ENCODE measurements at regions not wholly inside any gene's neighbourhood (a gene's known extent, or its start where the extent isn't known, plus 50 kb on each side); places are given as distances from the start of the nearest gene placed in this dataset.
"Not testable (repeated sequence)": the region's sequence is repeated elsewhere in the genome, so short reads cannot be mapped to it uniquely, and the experiment has no call there.

DNA sequence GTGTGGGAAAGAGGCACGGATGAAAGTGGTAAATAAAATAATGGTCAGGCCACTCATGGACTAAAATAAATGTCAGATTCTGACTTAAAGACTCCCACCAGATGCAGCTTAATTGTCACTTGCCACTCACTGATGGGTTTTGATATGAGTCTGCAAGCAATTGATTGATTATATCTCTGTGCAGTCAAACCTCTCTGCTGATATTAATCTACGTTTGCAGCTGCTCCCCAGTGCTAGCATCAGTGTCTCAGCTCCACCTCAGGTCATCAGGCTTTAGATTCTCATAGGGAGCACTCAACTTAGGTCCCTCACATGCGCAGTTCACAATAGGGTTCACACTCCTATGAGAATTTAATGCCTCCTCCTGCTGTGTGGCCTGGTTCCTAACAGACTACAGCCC lies 195.3 kb downstream of the B3GLCT start:
- FAIRE-seq = no peak

DNA sequence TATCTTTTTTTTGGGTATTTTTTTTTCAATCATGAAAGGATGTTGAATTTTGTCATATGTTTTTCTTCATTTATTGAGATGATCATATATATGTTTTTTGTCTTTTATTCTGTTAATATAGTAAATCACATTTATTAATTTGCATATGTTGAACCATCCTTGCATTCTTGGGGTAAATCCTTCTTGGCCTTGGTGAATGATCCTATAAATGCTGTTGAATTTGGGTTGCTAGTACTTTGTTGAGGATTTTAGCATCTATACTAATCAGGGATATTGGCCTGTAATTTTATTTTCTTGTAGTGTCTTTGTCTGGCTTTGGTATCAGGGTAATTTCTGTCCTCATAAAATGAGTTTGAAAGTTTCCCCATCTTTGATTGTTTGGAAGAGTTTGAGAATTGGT lies 199.9 kb downstream of the B3GLCT start:
- no peak for FAIRE-seq
- H3K4me2 ChIP-seq (ENCODE audit: control insufficient read depth, extremely low read depth, insufficient read depth, low read depth, low read length) = no peak overlapping the region
- H3K4me3 ChIP-seq (ENCODE audit: control insufficient read depth in 2 of 3, extremely low read depth in 1 of 3, insufficient read depth in 2 of 3, low read depth in 1 of 3, low read length in 3 of 3) = no peak overlapping the region
- no peaks in the 10 kb centered on the region for H3K9me1 ChIP-seq (ENCODE audit: control insufficient read depth, extremely low read depth, insufficient read depth, low read length)
- no peaks in the 10 kb centered on the region for H3K79me2 ChIP-seq (ENCODE audit: control insufficient read depth, insufficient read depth, low read length)
- no peaks in the 10 kb centered on the region for H3K4me1 ChIP-seq (ENCODE audit: control insufficient read depth, extremely low read depth, insufficient read depth, low read length)
- no peak overlapping the region for H3K27ac ChIP-seq (ENCODE audit: control insufficient read depth, insufficient read depth, low read length)
- dilution Hi-C loops (cut with MboI; ENCODE audit: extremely low pct_ligation_motif_present, low sequenced_read_pairs) = loop anchor here (25.0 kb wide), 1 partner anchor 162 kb away; no protein-coding TSS in a partner anchor
- no peak overlapping the region for H2AFZ ChIP-seq (ENCODE audit: control insufficient read depth, low read length)
- no peaks in the 10 kb centered on the region for H4K20me1 ChIP-seq (ENCODE audit: control insufficient read depth, extremely low read depth, insufficient read depth, low read length)
- DNase-seq (ENCODE audit: low read depth, low spot score) = no peak
- H3K27me3 ChIP-seq (ENCODE audit: control insufficient read depth, extremely low read depth, insufficient read depth, low read length) = no peaks in the 10 kb centered on the region
- no peaks in the 10 kb centered on the region for H3K9me3 ChIP-seq (ENCODE audit: control insufficient read depth, low read depth, low read length)
- H3K36me3 ChIP-seq (ENCODE audit: control insufficient read depth in 2 of 2, extremely low read depth in 1 of 2, insufficient read depth in 2 of 2, low read length in 2 of 2) = no peaks in the 10 kb centered on the region
- no peak for TF ChIP-seq EZH2 (IDR thresholded peaks at IDR 0.05; ENCODE audit: low read length)
- TF ChIP-seq, protein P1, sequence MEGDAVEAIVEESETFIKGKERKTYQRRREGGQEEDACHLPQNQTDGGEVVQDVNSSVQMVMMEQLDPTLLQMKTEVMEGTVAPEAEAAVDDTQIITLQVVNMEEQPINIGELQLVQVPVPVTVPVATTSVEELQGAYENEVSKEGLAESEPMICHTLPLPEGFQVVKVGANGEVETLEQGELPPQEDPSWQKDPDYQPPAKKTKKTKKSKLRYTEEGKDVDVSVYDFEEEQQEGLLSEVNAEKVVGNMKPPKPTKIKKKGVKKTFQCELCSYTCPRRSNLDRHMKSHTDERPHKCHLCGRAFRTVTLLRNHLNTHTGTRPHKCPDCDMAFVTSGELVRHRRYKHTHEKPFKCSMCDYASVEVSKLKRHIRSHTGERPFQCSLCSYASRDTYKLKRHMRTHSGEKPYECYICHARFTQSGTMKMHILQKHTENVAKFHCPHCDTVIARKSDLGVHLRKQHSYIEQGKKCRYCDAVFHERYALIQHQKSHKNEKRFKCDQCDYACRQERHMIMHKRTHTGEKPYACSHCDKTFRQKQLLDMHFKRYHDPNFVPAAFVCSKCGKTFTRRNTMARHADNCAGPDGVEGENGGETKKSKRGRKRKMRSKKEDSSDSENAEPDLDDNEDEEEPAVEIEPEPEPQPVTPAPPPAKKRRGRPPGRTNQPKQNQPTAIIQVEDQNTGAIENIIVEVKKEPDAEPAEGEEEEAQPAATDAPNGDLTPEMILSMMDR (optimal IDR thresholded peaks at IDR 0.05 in 1 of 3, IDR thresholded peaks at IDR 0.05 in 1 of 3, conservative IDR thresholded peaks at IDR 0.05 in 1 of 3; ENCODE audit: extremely low read depth in 1 of 3, insufficient read depth in 2 of 3, low read length in 3 of 3) = no peak
- no peak overlapping the region for H3K9ac ChIP-seq (ENCODE audit: control insufficient read depth, extremely low read depth, insufficient read depth, low read length)

More for the DNA sequence above, 195.3 kb downstream of the B3GLCT start:
- H3K4me2 ChIP-seq (ENCODE audit: control insufficient read depth, extremely low read depth, insufficient read depth, low read depth, low read length) = no peak overlapping the region
- no peaks in the 10 kb centered on the region for H3K9me3 ChIP-seq (ENCODE audit: control insufficient read depth, low read depth, low read length)
- H2AFZ ChIP-seq (ENCODE audit: control insufficient read depth, low read length) = no peak overlapping the region
- no peaks in the 10 kb centered on the region for H3K4me1 ChIP-seq (ENCODE audit: control insufficient read depth, extremely low read depth, insufficient read depth, low read length)
- H3K9ac ChIP-seq (ENCODE audit: control insufficient read depth, extremely low read depth, insufficient read depth, low read length) = no peak overlapping the region
- H3K36me3 ChIP-seq (ENCODE audit: control insufficient read depth in 2 of 2, extremely low read depth in 1 of 2, insufficient read depth in 2 of 2, low read length in 2 of 2) = no peaks in the 10 kb centered on the region
- H3K27ac ChIP-seq (ENCODE audit: control insufficient read depth, insufficient read depth, low read length) = no peak overlapping the region
- H3K9me1 ChIP-seq (ENCODE audit: control insufficient read depth, extremely low read depth, insufficient read depth, low read length) = no peaks in the 10 kb centered on the region
- no peaks in the 10 kb centered on the region for H3K27me3 ChIP-seq (ENCODE audit: control insufficient read depth, extremely low read depth, insufficient read depth, low read length)
- no peak for TF ChIP-seq EZH2 (IDR thresholded peaks at IDR 0.05; ENCODE audit: low read length)
- TF ChIP-seq, protein P1 (optimal IDR thresholded peaks at IDR 0.05 in 1 of 3, IDR thresholded peaks at IDR 0.05 in 1 of 3, conservative IDR thresholded peaks at IDR 0.05 in 1 of 3; ENCODE audit: extremely low read depth in 1 of 3, insufficient read depth in 2 of 3, low read length in 3 of 3) = no peak
- H4K20me1 ChIP-seq (ENCODE audit: control insufficient read depth, extremely low read depth, insufficient read depth, low read length) = no peaks in the 10 kb centered on the region
- DNase-seq (ENCODE audit: low read depth, low spot score) = no peak
- dilution Hi-C loops (cut with MboI; ENCODE audit: extremely low pct_ligation_motif_present, low sequenced_read_pairs) = no loop called here
- H3K4me3 ChIP-seq (ENCODE audit: control insufficient read depth in 2 of 3, extremely low read depth in 1 of 3, insufficient read depth in 2 of 3, low read depth in 1 of 3, low read length in 3 of 3) = no peak overlapping the region
- H3K79me2 ChIP-seq (ENCODE audit: control insufficient read depth, insufficient read depth, low read length) = no peaks in the 10 kb centered on the region

DNA sequence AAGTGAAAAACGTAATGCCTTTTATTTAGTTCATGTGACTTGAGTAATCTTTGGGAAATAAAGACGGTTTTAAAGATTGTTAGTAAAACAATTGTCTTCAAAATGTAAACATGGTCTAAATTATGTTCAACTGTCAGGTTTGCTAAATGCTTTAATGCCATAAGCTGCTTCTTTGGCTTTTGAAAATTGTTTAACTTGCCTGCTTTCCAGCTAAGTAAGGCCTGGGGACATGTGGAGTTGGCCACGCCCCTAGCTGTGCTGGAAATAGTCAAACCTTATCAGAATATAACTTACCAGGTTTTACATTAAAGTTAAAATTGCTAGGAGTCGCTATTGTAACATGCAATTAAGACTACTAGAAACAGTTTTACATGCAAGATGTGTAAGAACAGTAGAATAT lies 203.9 kb downstream of the B3GLCT start:
- not testable (repeated sequence) for H3K27ac ChIP-seq (ENCODE audit: control insufficient read depth, insufficient read depth, low read length); H3K27me3 ChIP-seq (ENCODE audit: control insufficient read depth, extremely low read depth, insufficient read depth, low read length)

More for the DNA sequence above, 203.9 kb downstream of the B3GLCT start:
- H3K36me3 ChIP-seq (ENCODE audit: control insufficient read depth in 2 of 2, extremely low read depth in 1 of 2, insufficient read depth in 2 of 2, low read length in 2 of 2); H3K9ac ChIP-seq (ENCODE audit: control insufficient read depth, extremely low read depth, insufficient read depth, low read length); H3K79me2 ChIP-seq (ENCODE audit: control insufficient read depth, insufficient read depth, low read length); DNase-seq (ENCODE audit: low read depth, low spot score); H3K4me2 ChIP-seq (ENCODE audit: control insufficient read depth, extremely low read depth, insufficient read depth, low read depth, low read length); H2AFZ ChIP-seq (ENCODE audit: control insufficient read depth, low read length); H3K9me3 ChIP-seq (ENCODE audit: control insufficient read depth, low read depth, low read length); H3K4me1 ChIP-seq (ENCODE audit: control insufficient read depth, extremely low read depth, insufficient read depth, low read length); H4K20me1 ChIP-seq (ENCODE audit: control insufficient read depth, extremely low read depth, insufficient read depth, low read length); H3K9me1 ChIP-seq (ENCODE audit: control insufficient read depth, extremely low read depth, insufficient read depth, low read length); H3K4me3 ChIP-seq (ENCODE audit: control insufficient read depth in 2 of 3, extremely low read depth in 1 of 3, insufficient read depth in 2 of 3, low read depth in 1 of 3, low read length in 3 of 3): not testable (repeated sequence)
- dilution Hi-C loops (cut with MboI; ENCODE audit: extremely low pct_ligation_motif_present, low sequenced_read_pairs) = loop anchor here (25.0 kb wide), 1 partner anchor 166 kb away; no protein-coding TSS in a partner anchor
- FAIRE-seq = peak; percentile 62

Measured in keratinocyte (primary cell).